DND-41 (cell line): ENCODE measurements at regions not wholly inside any gene's neighbourhood (a gene's known extent, or its start where the extent isn't known, plus 50 kb on each side); places are given as distances from the start of the nearest gene placed in this dataset.

Experiments used
- ATAC-seq: fragments of 200-7000 bp; cut with Tn5 transposase; 3 replicates; pipeline ENCODE4 v1.9.1; 2021; ENCODE audit warnings: low read depth; ENCODE audit not compliant: insufficient read depth
- DNase-seq: peaks from one replicate; pipeline ENCODE4 v3.0.0-alpha.2; 2020
- H2AFZ ChIP-seq: 2 replicates; pipeline ENCODE4 v1.6.0; 2012; ENCODE audit warnings: low read depth, low read length
- H3K27ac ChIP-seq: 2 replicates; pipeline ENCODE4 v1.5.1; 2012; ENCODE audit warnings: low read length, inconsistent platforms
- H3K27me3 ChIP-seq: fragments of 200-600 bp; sonication (generic); 2 replicates; pipeline ENCODE4 v1.6.0; 2012; ENCODE audit warnings: low read length, mild to moderate bottlenecking, inconsistent platforms; ENCODE audit not compliant: insufficient read depth, poor library complexity
- H3K36me3 ChIP-seq: 2 replicates; pipeline ENCODE4 v1.5.1; 2012; ENCODE audit warnings: low read length, inconsistent platforms; ENCODE audit not compliant: insufficient read depth
- H3K4me1 ChIP-seq: 2 replicates; pipeline ENCODE4 v1.5.1; 2012; ENCODE audit warnings: mild to moderate bottlenecking, low read length; ENCODE audit not compliant: insufficient read depth
- H3K4me2 ChIP-seq: 2 replicates; pipeline ENCODE4 v1.6.0; 2012; ENCODE audit warnings: mild to moderate bottlenecking, moderate library complexity, low read length, inconsistent platforms; ENCODE audit not compliant: insufficient read depth
- H3K4me3 ChIP-seq, 2 experiments: fragments of 200-600 bp in 1 of 2; shearing (Covaris generic) in 1 of 2; 2 replicates each; pipeline ENCODE4 v1.5.1; 2012 to 2016; ENCODE audit warnings: inconsistent platforms in 2 of 2, low read length in 2 of 2, mild to moderate bottlenecking in 2 of 2, low read depth in 1 of 2, moderate library complexity in 1 of 2
- H3K79me2 ChIP-seq: 2 replicates; pipeline ENCODE4 v1.6.0; 2012; ENCODE audit warnings: low read length, inconsistent platforms; ENCODE audit not compliant: insufficient read depth
- H3K9ac ChIP-seq: 2 replicates; pipeline ENCODE4 v1.6.0; 2012; ENCODE audit warnings: low read depth, mild to moderate bottlenecking, inconsistent platforms, low read length, moderate library complexity
- H3K9me3 ChIP-seq: 2 replicates; pipeline ENCODE4 v1.5.1; 2012; ENCODE audit warnings: low read length, moderate library complexity, mild to moderate bottlenecking, inconsistent platforms; ENCODE audit not compliant: insufficient read depth, severe bottlenecking
- H4K20me1 ChIP-seq: 2 replicates; pipeline ENCODE4 v1.6.0; 2012; ENCODE audit warnings: low read length; ENCODE audit not compliant: insufficient read depth
- EZH2 ChIP-seq: IDR thresholded peaks from 3 replicates; pipeline ENCODE4 v1.6.1; 2012; ENCODE audit warnings: borderline replicate concordance, low read depth, mild to moderate bottlenecking, moderate library complexity, low read length, inconsistent platforms; ENCODE audit not compliant: severe bottlenecking
- TF ChIP-seq, protein P1 (sequence below): IDR thresholded peaks from 2 replicates; pipeline ENCODE4 v1.5.1; 2012; ENCODE audit warnings: borderline replicate concordance, low read length, moderate library complexity, mild to moderate bottlenecking; ENCODE audit not compliant: poor library complexity, severe bottlenecking; ENCODE audit errors: extremely low read depth

DNA sequence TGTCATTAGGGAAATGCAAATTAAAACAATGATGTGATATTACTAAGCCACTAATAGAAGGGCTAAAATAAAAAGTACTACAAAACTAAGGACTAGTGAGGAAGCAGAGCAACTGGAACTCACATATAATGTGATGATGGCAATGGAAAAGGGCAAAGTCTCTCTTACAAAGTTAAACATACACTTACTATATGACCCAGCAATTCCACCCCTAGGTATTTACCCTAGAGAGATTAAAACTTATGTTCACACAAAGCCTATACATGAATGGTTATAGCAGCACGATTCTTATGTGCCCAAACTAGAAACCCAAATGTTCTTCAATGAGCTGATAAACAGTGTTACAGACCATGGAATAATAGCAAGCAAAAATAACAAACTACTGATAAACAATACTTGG, 643.7 kb downstream of the TLE1 start:
- Histone ChIP-seq H3K9ac (no peak overlapping the region), H3K4me3 (no peak overlapping the region), H4K20me1 (no peaks in the 10 kb centered on the region), H3K36me3 (no peaks in the 10 kb centered on the region), H3K9me3 (no peaks in the 10 kb centered on the region), H3K4me2 (no peak overlapping the region), H3K4me1 (no peaks in the 10 kb centered on the region), H2AFZ (no peak overlapping the region), H3K27me3 (no peaks in the 10 kb centered on the region), H3K79me2 (no peaks in the 10 kb centered on the region), H3K27ac (no peak overlapping the region)
- ATAC-seq (no peak), DNase-seq (no peak)
- TF ChIP-seq EZH2, result no peak
- TF ChIP-seq, protein P1, sequence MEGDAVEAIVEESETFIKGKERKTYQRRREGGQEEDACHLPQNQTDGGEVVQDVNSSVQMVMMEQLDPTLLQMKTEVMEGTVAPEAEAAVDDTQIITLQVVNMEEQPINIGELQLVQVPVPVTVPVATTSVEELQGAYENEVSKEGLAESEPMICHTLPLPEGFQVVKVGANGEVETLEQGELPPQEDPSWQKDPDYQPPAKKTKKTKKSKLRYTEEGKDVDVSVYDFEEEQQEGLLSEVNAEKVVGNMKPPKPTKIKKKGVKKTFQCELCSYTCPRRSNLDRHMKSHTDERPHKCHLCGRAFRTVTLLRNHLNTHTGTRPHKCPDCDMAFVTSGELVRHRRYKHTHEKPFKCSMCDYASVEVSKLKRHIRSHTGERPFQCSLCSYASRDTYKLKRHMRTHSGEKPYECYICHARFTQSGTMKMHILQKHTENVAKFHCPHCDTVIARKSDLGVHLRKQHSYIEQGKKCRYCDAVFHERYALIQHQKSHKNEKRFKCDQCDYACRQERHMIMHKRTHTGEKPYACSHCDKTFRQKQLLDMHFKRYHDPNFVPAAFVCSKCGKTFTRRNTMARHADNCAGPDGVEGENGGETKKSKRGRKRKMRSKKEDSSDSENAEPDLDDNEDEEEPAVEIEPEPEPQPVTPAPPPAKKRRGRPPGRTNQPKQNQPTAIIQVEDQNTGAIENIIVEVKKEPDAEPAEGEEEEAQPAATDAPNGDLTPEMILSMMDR, result no peak

DNA sequence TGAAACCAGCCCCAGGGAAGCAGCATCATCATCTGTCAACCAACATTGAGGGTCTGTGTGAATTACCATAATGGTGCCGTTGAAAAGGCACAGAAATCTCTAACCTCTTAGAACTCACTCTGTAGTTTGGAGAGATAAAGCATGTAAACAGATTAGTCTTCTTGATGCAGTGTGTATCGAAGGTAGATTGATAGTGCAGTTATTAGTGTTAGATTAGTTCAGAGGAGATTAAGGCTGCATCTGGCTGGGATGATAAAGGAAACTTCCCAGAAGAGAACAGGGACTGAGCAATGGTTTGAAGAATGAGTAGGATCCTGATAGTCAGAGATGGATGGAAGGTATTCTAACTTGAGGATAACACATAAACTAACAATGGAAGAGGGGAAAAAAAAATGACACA, 651.5 kb downstream of the TLE1 start:
- H3K36me3 ChIP-seq, result no peaks in the 10 kb centered on the region
- H3K9me3 ChIP-seq, result no peaks in the 10 kb centered on the region
- H3K9ac ChIP-seq, result no peak overlapping the region
- no peaks in the 10 kb centered on the region for H3K27me3 ChIP-seq
- TF ChIP-seq EZH2, result no peak
- TF ChIP-seq, protein P1, result no peak
- no peak for DNase-seq
- H3K27ac ChIP-seq, result no peak overlapping the region
- H3K79me2 ChIP-seq, result no peaks in the 10 kb centered on the region
- H3K4me1 ChIP-seq, result peaks cover 27% of the 10 kb centered on the region
- ATAC-seq, result no peak
- H3K4me3 ChIP-seq, result no peak overlapping the region
- no peak overlapping the region for H2AFZ ChIP-seq
- no peaks in the 10 kb centered on the region for H4K20me1 ChIP-seq
- no peak overlapping the region for H3K4me2 ChIP-seq

DNA sequence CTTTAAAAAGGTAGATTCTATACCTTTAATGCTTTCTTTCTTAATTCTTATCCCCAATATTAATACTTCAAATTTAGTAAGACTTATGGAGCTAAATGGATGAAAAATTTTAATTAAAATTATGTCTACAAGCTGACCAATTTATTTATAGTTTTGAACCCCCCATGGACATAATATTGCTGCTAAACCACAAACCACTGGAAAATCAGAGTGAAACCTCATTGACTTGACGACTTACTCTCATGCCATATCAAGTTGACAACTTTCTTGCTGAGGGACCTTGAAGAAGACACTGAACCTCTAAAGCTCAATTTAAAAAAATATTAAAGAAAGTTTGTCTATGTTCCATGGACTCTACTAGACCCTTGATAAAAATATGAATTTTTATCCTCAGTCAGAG, 653.7 kb downstream of the TLE1 start:
- H3K4me2 ChIP-seq, result no peak overlapping the region
- H3K9ac ChIP-seq, result no peak overlapping the region
- no peak overlapping the region for H3K4me3 ChIP-seq
- no peaks in the 10 kb centered on the region for H3K9me3 ChIP-seq
- H4K20me1 ChIP-seq, result no peaks in the 10 kb centered on the region
- ATAC-seq, result no peak
- no peaks in the 10 kb centered on the region for H3K79me2 ChIP-seq
- no peaks in the 10 kb centered on the region for H3K36me3 ChIP-seq
- no peaks in the 10 kb centered on the region for H3K27me3 ChIP-seq
- no peak overlapping the region for H2AFZ ChIP-seq
- TF ChIP-seq, protein P1, result no peak
- TF ChIP-seq EZH2, result no peak
- H3K4me1 ChIP-seq, result peaks cover 43% of the 10 kb centered on the region
- no peak for DNase-seq
- H3K27ac ChIP-seq, result no peak overlapping the region

DNA sequence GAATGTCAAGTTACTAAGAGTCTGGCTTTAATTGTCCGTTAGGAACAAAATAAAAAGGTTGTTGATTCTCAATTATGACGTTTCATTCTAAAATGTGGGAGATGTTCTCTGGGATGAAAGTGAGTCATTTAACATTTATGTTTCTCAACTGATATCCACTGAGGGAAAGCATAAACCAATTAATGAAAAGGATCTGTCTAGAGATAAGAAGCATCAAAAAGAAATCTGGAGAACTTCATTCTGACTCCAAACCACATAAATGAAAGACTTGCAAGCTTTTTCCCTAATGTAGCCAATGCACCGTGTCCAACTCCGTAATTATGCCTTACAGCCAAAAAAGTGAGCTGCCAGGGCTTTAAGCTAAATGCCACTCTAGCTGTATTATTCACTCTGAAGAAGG, 654.2 kb downstream of the TLE1 start:
- H3K4me2 ChIP-seq, result no peak overlapping the region
- H3K4me1 ChIP-seq, result peaks cover 43% of the 10 kb centered on the region
- H3K9me3 ChIP-seq, result no peaks in the 10 kb centered on the region
- TF ChIP-seq, protein P1, result no peak
- TF ChIP-seq EZH2, result no peak
- H3K36me3 ChIP-seq, result no peaks in the 10 kb centered on the region
- ATAC-seq (no peak), DNase-seq (no peak)
- H3K27ac ChIP-seq, result no peak overlapping the region
- no peaks in the 10 kb centered on the region for H3K79me2 ChIP-seq
- H4K20me1 ChIP-seq, result no peaks in the 10 kb centered on the region
- H3K27me3 ChIP-seq, result no peaks in the 10 kb centered on the region
- no peak overlapping the region for H3K9ac ChIP-seq
- no peak overlapping the region for H3K4me3 ChIP-seq
- no peak overlapping the region for H2AFZ ChIP-seq
